Activated CD8-positive, alpha-beta memory T cell treated with anti-CD3 and anti-CD28 coated beads, Interleukin-2, amount 10 ng/mL, durations not matched to agents 7 days and 5 days (primary cell): ENCODE measurements at regions not wholly inside any gene's neighbourhood (a gene's known extent, or its start where the extent isn't known, plus 50 kb on each side); places are given as distances from the start of the nearest gene placed in this dataset.

Source experiments
- ATAC-seq: fragments of 150-1000 bp; cut with Tn5 transposase; one replicate; pipeline ENCODE4 v1.10.0; 2021; ENCODE audit warnings: moderate library complexity
- CTCF ChIA-PET: fragments of 350-600 bp; sonication (Branson Sonifier 250); formaldehyde crosslinking; loops from one replicate; lab custom pipeline; 2021; ENCODE audit warnings: antibody characterized with exemption; lab: Charles Lee
- DNase-seq: peaks from one replicate; pipeline ENCODE4 v3.0.0-alpha.2; 2020
- H3K27ac Mint-ChIP-seq: one replicate; pipeline ENCODE4 v1.8.0; 2021; ENCODE audit warnings: mild to moderate bottlenecking, mixed read lengths
- H3K27me3 Mint-ChIP-seq: one replicate; pipeline ENCODE4 v1.8.0; 2021; ENCODE audit warnings: mixed read lengths
- H3K36me3 Mint-ChIP-seq: one replicate; pipeline ENCODE4 v1.8.0; 2021; ENCODE audit warnings: mild to moderate bottlenecking, mixed read lengths
- H3K4me1 Mint-ChIP-seq: one replicate; pipeline ENCODE4 v1.8.0; 2021; ENCODE audit warnings: mixed read lengths
- H3K4me3 Mint-ChIP-seq: one replicate; pipeline ENCODE4 v1.8.0; 2021; ENCODE audit warnings: mild to moderate bottlenecking, moderate library complexity, mixed read lengths
- H3K9me3 Mint-ChIP-seq: one replicate; pipeline ENCODE4 v1.8.0; 2022; ENCODE audit warnings: low read depth, mixed read lengths

- CTCF ChIA-PET: interaction anchor here (0.9 kb wide), 1 partner anchor 50 kb away, joined by 3 read pairs; the partner anchor contains the start of gene MAPRE2
- ATAC-seq (no peak), DNase-seq (no peak)
- no peaks in the 10 kb centered on the region for H3K36me3 Mint-ChIP-seq
- H3K27me3 Mint-ChIP-seq: no peaks in the 10 kb centered on the region
- H3K4me3 Mint-ChIP-seq: no peak overlapping the region
- H3K9me3 Mint-ChIP-seq: no peaks in the 10 kb centered on the region
- H3K4me1 Mint-ChIP-seq: no peaks in the 10 kb centered on the region
- no peak overlapping the region for H3K27ac Mint-ChIP-seq
Measured at GRCh38 chr18:34991152-34991551, 50.1 kb upstream of the MAPRE2 start.
